Kidney epithelial cell (primary cell): ENCODE measurements at regions not wholly inside any gene's neighbourhood (a gene's known extent, or its start where the extent isn't known, plus 50 kb on each side); places are given as distances from the start of the nearest gene placed in this dataset.

Experiments
- DNase-seq: peaks from one replicate; pipeline ENCODE4 v3.0.0-alpha.2; 2010; ENCODE audit warnings: low read depth
- H3K27me3 ChIP-seq: 2 replicates; pipeline ENCODE4 v1.6.0; 2011; ENCODE audit warnings: low read length; ENCODE audit not compliant: control insufficient read depth, insufficient read depth
- H3K36me3 ChIP-seq: 2 replicates; pipeline ENCODE4 v1.5.1; 2011; ENCODE audit warnings: low read length; ENCODE audit not compliant: control insufficient read depth, insufficient read depth
- H3K4me3 ChIP-seq: 2 replicates; pipeline ENCODE4 v1.5.1; 2011; ENCODE audit warnings: low read depth, mild to moderate bottlenecking, control low read depth, low read length
- CTCF ChIP-seq: IDR thresholded peaks from 2 replicates; pipeline ENCODE4 v1.5.1; 2011; ENCODE audit warnings: mild to moderate bottlenecking, moderate library complexity, low read length, control low read depth, inconsistent platforms; ENCODE audit not compliant: insufficient read depth, poor library complexity, severe bottlenecking

GRCh38 chr9:25613709-25614108, 64.5 kb downstream of the TUSC1 start:
- H3K27me3 ChIP-seq, result no peaks in the 10 kb centered on the region
- H3K36me3 ChIP-seq, result no peaks in the 10 kb centered on the region
- TF ChIP-seq CTCF, result no peak
- H3K4me3 ChIP-seq, result no peak overlapping the region
- no peak for DNase-seq

- no peak for TF ChIP-seq CTCF
- Histone ChIP-seq H3K27me3 (no peaks in the 10 kb centered on the region), H3K36me3 (no peaks in the 10 kb centered on the region), H3K4me3 (no peak overlapping the region)
- no peak for DNase-seq
Observed at GRCh38 chr9:25603106-25603505, 75.1 kb downstream of the TUSC1 start.

- Histone ChIP-seq H3K4me3 (no peak overlapping the region), H3K27me3 (no peaks in the 10 kb centered on the region), H3K36me3 (no peaks in the 10 kb centered on the region)
- DNase-seq, result no peak
- no peak for TF ChIP-seq CTCF
Observed at GRCh38 chr9:25602400-25603044, 75.7 kb downstream of the TUSC1 start.

- Histone ChIP-seq H3K36me3 (no peaks in the 10 kb centered on the region), H3K27me3 (no peaks in the 10 kb centered on the region), H3K4me3 (no peak overlapping the region)
- TF ChIP-seq CTCF, result no peak
- no peak for DNase-seq
Observed at GRCh38 chr9:25600501-25600900, 77.7 kb downstream of the TUSC1 start.

- no peak for DNase-seq
- no peak for TF ChIP-seq CTCF
- Histone ChIP-seq H3K4me3 (no peak overlapping the region), H3K36me3 (no peaks in the 10 kb centered on the region), H3K27me3 (no peaks in the 10 kb centered on the region)
Observed at GRCh38 chr9:25584611-25585010, 93.6 kb downstream of the TUSC1 start.

- Histone ChIP-seq H3K36me3 (no peaks in the 10 kb centered on the region), H3K27me3 (no peaks in the 10 kb centered on the region), H3K4me3 (no peak overlapping the region)
- DNase-seq, result no peak
- no peak for TF ChIP-seq CTCF
Observed at GRCh38 chr9:25573281-25573680, 105.0 kb downstream of the TUSC1 start.
